Lower leg skin (tissue), 4 donors: ENCODE measurements at regions not wholly inside any gene's neighbourhood (a gene's known extent, or its start where the extent isn't known, plus 50 kb on each side); places are given as distances from the start of the nearest gene placed in this dataset.

Experiments
- DNase-seq, 2 donors: peaks; one replicate each; pipeline ENCODE4 v3.0.0-alpha.2; 2019; ENCODE audit warnings: low spot score in 2 of 2
- H3K4me3 ChIP-seq: fragments of 200-600 bp; sonication (generic); 2 replicates; pipeline ENCODE4 v1.5.1; 2017; ENCODE audit warnings: mild to moderate bottlenecking, low read depth; ENCODE audit not compliant: poor library complexity, severe bottlenecking
- POLR2A ChIP-seq, 2 donors: fragments of 450-650 bp; IDR thresholded peaks; one replicate each; pipeline ENCODE4 v1.6.1; 2016 to 2017; ENCODE audit warnings: antibody characterized with exemption in 2 of 2, mild to moderate bottlenecking in 1 of 2, moderate library complexity in 1 of 2
- whole genome bisulfite sequencing, 2 donors: methylation state at CpG; one replicate each; pipeline ENCODE4 v1.1.5; 2018; 5-methylcytosine and 5-hydroxymethylcytosine counted together
- intact Hi-C: fragments of 100-400 bp; cut with DNase I; formaldehyde crosslinking; loops from one replicate; pipeline ENCODE4 v1.15.0; 2023; ENCODE audit warnings: low total_unique reads
- TF ChIP-seq, protein P1 (sequence below), 3 donors: fragments of 450-650 bp; IDR thresholded peaks; one replicate each; pipeline ENCODE4 v1.5.1; 2016; ENCODE audit warnings: antibody characterized with exemption in 3 of 3, mild to moderate bottlenecking in 3 of 3, moderate library complexity in 2 of 3

DNA sequence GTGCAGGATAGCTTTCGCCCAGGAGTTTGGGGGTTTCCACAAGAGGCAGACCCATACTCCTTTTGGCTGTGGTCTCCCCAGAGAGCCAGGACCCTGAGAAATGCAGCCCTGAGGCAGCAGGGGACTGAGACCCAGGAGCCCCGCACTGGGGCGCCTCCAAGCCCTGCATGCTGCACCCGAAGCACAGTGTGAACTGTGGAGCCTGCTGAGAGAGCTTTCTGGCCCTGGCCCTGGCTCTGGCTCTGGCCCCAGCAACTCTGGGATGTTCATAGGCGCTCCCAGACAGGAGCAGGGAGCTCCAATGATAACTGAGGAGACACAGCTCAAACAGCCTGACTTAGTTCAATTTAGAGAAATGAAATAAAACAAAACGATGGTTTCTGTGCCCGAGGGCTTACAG, 96.4 kb upstream of the TEX51 start:
- intact Hi-C loops = no loop called here
- 55 to 63% methylated on average over 7 of the region's 7 CpGs for WGBS, 2 donors
- peak in 1 of 2 donors; percentile 42 for DNase-seq

DNA sequence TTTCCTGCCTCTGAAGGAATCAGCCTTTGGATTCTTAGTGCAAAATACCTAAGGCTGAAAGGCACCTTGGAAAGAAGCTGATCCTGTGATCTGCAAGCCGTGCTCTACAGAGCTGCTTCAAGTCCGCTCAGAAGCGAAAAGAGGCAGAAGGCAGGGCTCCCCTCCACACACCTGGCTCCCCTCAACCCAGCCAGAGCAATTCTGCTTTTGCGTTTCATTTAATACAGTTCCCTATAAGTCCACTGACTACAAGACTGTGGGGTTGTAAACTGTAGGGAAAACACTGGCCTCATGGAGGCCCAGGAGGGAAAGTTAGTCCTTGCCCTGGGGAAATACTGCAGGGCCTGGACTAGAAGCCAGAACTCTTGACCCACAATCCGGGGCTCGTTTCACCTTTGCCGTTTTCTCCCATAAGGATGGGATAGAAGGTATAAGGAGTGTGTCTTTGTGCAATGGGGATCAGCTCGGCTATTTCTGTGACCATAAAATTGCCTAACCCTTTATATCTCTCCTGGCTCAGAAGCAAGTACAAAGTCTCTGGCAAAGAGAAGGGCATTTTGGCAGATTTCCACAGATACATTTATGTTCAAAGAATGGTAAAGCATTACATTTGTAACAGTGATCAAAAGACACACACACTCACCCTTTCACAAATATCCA, 95.8 kb upstream of the TEX51 start:
- intact Hi-C loops = no loop called here
- WGBS, 2 donors = 53 to 63% methylated on average over 8 of the region's 8 CpGs
- peak in 1 of 2 donors; percentile 48 for DNase-seq
- H3K4me3 ChIP-seq = no peak overlapping the region
- TF ChIP-seq, protein P1, sequence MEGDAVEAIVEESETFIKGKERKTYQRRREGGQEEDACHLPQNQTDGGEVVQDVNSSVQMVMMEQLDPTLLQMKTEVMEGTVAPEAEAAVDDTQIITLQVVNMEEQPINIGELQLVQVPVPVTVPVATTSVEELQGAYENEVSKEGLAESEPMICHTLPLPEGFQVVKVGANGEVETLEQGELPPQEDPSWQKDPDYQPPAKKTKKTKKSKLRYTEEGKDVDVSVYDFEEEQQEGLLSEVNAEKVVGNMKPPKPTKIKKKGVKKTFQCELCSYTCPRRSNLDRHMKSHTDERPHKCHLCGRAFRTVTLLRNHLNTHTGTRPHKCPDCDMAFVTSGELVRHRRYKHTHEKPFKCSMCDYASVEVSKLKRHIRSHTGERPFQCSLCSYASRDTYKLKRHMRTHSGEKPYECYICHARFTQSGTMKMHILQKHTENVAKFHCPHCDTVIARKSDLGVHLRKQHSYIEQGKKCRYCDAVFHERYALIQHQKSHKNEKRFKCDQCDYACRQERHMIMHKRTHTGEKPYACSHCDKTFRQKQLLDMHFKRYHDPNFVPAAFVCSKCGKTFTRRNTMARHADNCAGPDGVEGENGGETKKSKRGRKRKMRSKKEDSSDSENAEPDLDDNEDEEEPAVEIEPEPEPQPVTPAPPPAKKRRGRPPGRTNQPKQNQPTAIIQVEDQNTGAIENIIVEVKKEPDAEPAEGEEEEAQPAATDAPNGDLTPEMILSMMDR (IDR thresholded peaks at IDR 0.05) = no peak
- TF ChIP-seq POLR2A (IDR thresholded peaks at IDR 0.05) = no peak

More for the DNA sequence above, 96.4 kb upstream of the TEX51 start:
- no peak overlapping the region for H3K4me3 ChIP-seq
- TF ChIP-seq POLR2A (IDR thresholded peaks at IDR 0.05) = no peak
- TF ChIP-seq, protein P1 (IDR thresholded peaks at IDR 0.05) = no peak

DNA sequence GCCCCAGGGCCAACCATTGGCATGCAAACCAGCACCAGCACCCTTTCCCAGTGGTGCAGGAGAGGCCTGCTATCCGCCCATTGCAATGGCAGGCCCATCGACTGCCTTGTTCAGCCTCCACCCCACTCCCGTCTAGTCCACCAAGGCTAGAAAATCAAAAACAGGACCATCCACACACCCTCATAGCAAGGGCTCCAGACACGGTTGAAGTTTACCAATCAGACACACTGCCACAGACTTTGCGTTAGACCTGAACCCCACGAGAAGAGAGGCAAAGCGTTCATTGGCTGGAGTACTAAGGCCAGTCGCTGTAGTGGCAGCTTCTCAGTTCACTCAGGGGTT, 95.3 kb upstream of the TEX51 start:
- no peak for DNase-seq
- WGBS, 2 donors = 72 to 81% methylated on average over 8 of the region's 8 CpGs
- TF ChIP-seq POLR2A (IDR thresholded peaks at IDR 0.05) = no peak
- TF ChIP-seq, protein P1 (IDR thresholded peaks at IDR 0.05) = no peak
- no peak overlapping the region for H3K4me3 ChIP-seq
- intact Hi-C loops = no loop called here

DNA sequence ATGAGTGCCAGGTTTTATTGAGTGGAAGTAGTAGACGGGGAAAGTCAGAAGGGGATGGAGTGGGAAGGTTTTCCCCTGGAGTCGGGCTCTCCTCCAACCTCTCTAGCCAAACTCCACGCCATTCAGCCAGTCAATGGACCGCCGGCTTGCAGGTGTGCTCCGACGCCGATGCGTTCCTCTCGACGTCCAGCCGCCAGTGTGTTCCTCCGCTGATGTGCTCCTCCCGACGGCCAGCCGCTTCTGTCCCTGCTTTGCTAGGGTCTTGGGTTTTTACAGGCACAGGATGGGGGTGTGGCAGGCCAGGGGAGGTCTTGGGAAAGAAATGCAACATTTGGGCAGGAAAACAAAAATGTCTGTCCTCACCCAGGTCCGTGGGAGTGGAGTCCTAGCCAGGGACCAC, 94.3 kb upstream of the TEX51 start:
- TF ChIP-seq, protein P1 (IDR thresholded peaks at IDR 0.05) = no peak
- no peak for TF ChIP-seq POLR2A (IDR thresholded peaks at IDR 0.05)
- DNase-seq = peak in 1 of 2 donors; percentile 74
- intact Hi-C loops = no loop called here
- WGBS, 2 donors = 89% methylated on average over 17 of the region's 17 CpGs
- H3K4me3 ChIP-seq = no peak overlapping the region

DNA sequence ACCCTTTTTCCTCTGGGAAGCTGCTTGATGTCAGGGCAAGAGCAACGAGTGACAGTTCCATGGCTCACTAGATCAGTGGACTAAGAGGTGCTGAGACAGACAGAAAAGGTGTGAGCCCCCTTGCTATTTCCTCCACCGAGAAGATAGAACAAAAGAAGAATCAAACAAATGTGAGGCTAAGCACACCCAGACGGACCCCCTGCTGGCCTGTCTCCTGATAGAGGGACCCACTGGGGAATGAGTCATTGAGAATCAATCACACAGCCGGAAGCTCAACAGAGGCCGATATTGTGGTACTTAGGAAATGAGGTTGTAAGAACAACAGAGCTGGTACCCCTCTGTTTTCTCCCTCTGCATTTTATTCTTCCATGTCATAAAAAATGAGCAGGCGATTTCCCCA, 89.8 kb upstream of the TEX51 start:
- TF ChIP-seq POLR2A (IDR thresholded peaks at IDR 0.05) = no peak
- TF ChIP-seq, protein P1 (IDR thresholded peaks at IDR 0.05) = no peak
- H3K4me3 ChIP-seq = no peak overlapping the region
- 33 to 46% methylated on average over 6 of the region's 6 CpGs for WGBS, 2 donors
- no peak for DNase-seq
- intact Hi-C loops = no loop called here

DNA sequence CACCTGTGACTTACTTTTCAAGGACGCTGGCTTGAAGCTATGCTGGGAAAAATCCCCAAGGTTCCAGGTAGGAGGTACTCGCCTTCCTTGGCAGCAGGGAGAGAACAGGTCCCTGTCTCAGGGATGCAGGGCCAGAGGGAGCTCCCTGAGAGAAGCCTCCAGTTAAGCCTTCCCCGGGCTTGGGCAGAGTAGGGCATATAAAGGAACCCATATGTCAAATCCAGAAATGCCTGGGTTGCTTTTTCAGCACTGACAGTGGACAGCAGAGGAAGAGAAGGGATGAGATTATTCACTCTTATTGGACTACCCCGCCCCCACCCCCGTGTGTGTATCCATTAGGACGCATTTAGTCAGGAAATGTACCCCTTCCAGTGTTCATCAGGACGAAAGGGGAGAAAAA, 89.3 kb upstream of the TEX51 start:
- H3K4me3 ChIP-seq = no peak overlapping the region
- DNase-seq = no peak
- intact Hi-C loops = no loop called here
- no peak for TF ChIP-seq POLR2A (IDR thresholded peaks at IDR 0.05)
- TF ChIP-seq, protein P1 (IDR thresholded peaks at IDR 0.05) = no peak
- 50 to 58% methylated on average over 7 of the region's 7 CpGs for WGBS, 2 donors
